PC-3 (cell line): ENCODE measurements at regions not wholly inside any gene's neighbourhood (a gene's known extent, or its start where the extent isn't known, plus 50 kb on each side); places are given as distances from the start of the nearest gene placed in this dataset.

ENCODE experiments used
- CTCF ChIP-seq: fragments of 300-600 bp; sonication (generic); conservative IDR thresholded peaks from 2 replicates; pipeline ENCODE4 v1.5.1; 2017; ENCODE audit warnings: antibody characterized with exemption, low read depth, mild to moderate bottlenecking, low read length
- EZH2 ChIP-seq: fragments of 300-600 bp; sonication (generic); IDR thresholded peaks from one replicate; pipeline ENCODE4 v1.6.1; 2017; ENCODE audit warnings: antibody characterized with exemption, mild to moderate bottlenecking, low read length; ENCODE audit not compliant: unreplicated experiment

- no peak for TF ChIP-seq CTCF
- TF ChIP-seq EZH2, result no peak
These were observed 61.3 kb upstream of the CREB1 start for GRCh38 chr2:207468488-207468887.
